IMR-90 (cell line): ENCODE measurements at regions not wholly inside any gene's neighbourhood (a gene's known extent, or its start where the extent isn't known, plus 50 kb on each side); places are given as distances from the start of the nearest gene placed in this dataset.
"Not testable (repeated sequence)": the region's sequence is repeated elsewhere in the genome, so short reads cannot be mapped to it uniquely, and the experiment has no call there.

Experiments
- ATAC-seq: fragments of 200-7000 bp; cut with Tn5 transposase; 2 replicates; pipeline ENCODE4 v1.9.1; 2020; ENCODE audit warnings: low read depth, mild to moderate bottlenecking, moderate library complexity
- BruUV-seq: library from RNA; stranded (reverse); fragments of 400-500 nt; replicated peaks from 2 replicates; lab custom pipeline; 2021; lab: Mats Ljungman, UMichigan
- CTCF ChIA-PET: fragments of 300-600 bp; formaldehyde crosslinking; extraction: SDS; loops from one replicate; lab custom pipeline; 2021; ENCODE audit warnings: antibody characterized with exemption; lab: Yijun Ruan, JAX
- POLR2A ChIA-PET: fragments of 300-600 bp; sonication (Branson Sonifier 250); formaldehyde crosslinking; loops from one replicate; lab custom pipeline; 2022; ENCODE audit warnings: antibody characterized with exemption; ENCODE audit not compliant: unreplicated experiment; lab: Charles Lee
- DNase-seq: peaks from one replicate; pipeline ENCODE4 v3.0.0; 2013
- H2AFZ ChIP-seq: replicated peaks from 2 replicates; pipeline ENCODE3; 2013; ENCODE audit warnings: low read length, mild to moderate bottlenecking; ENCODE audit not compliant: poor library complexity
- H2AK5ac ChIP-seq: 2 replicates; pipeline ENCODE4 v1.6.1; 2013; ENCODE audit warnings: low read depth, low read length, inconsistent platforms
- H2AK9ac ChIP-seq: replicated peaks from 2 replicates; pipeline ENCODE3; 2013; ENCODE audit warnings: mild to moderate bottlenecking, low read depth, low read length, moderate library complexity; ENCODE audit not compliant: poor library complexity
- H2BK120ac ChIP-seq: 2 replicates; pipeline ENCODE4 v1.6.1; 2013; ENCODE audit warnings: low read depth, low read length, inconsistent platforms
- H2BK15ac ChIP-seq: 3 replicates; pipeline ENCODE4 v1.6.1; 2013; ENCODE audit warnings: low read depth, low read length, inconsistent platforms
- H2BK20ac ChIP-seq: 2 replicates; pipeline ENCODE4 v1.6.1; 2013; ENCODE audit warnings: low read depth, mild to moderate bottlenecking, inconsistent platforms, low read length, moderate library complexity
- H2BK5ac ChIP-seq: 2 replicates; pipeline ENCODE4 v1.6.1; 2013; ENCODE audit warnings: mild to moderate bottlenecking, low read depth, low read length, inconsistent platforms; ENCODE audit not compliant: poor library complexity, severe bottlenecking
- H3K14ac ChIP-seq: replicated peaks from 2 replicates; pipeline ENCODE4 v1.6.1; 2013; ENCODE audit warnings: low read depth, low read length, inconsistent platforms
- H3K18ac ChIP-seq: 2 replicates; pipeline ENCODE4 v1.6.1; 2013; ENCODE audit warnings: low read depth, low read length, control low read depth
- H3K23ac ChIP-seq: 2 replicates; pipeline ENCODE4 v1.6.1; 2013; ENCODE audit warnings: low read depth, low read length, inconsistent platforms
- H3K27ac ChIP-seq: 2 replicates; pipeline ENCODE4 v1.5.1; 2013; ENCODE audit warnings: mild to moderate bottlenecking, control low read depth, low read length; ENCODE audit not compliant: insufficient read depth
- H3K27me3 ChIP-seq: 2 replicates; pipeline ENCODE4 v1.6.1; 2013; ENCODE audit warnings: low read length; ENCODE audit not compliant: control insufficient read depth, insufficient read depth
- H3K36me3 ChIP-seq: 2 replicates; pipeline ENCODE4 v1.6.1; 2013; ENCODE audit warnings: low read length, mixed read lengths; ENCODE audit not compliant: control insufficient read depth, insufficient read depth
- H3K4ac ChIP-seq: 2 replicates; pipeline ENCODE4 v1.6.1; 2013; ENCODE audit warnings: low read depth, low read length, inconsistent platforms
- H3K4me1 ChIP-seq: 2 replicates; pipeline ENCODE4 v1.6.1; 2013; ENCODE audit warnings: low read length, mixed read lengths; ENCODE audit not compliant: control insufficient read depth, insufficient read depth
- H3K4me2 ChIP-seq: 2 replicates; pipeline ENCODE4 v1.6.1; 2013; ENCODE audit warnings: low read depth, mild to moderate bottlenecking, control low read depth, low read length, moderate library complexity
- H3K4me3 ChIP-seq: 2 replicates; pipeline ENCODE4 v1.5.1; 2013; ENCODE audit warnings: low read depth, mild to moderate bottlenecking, control low read depth, low read length, moderate library complexity; ENCODE audit not compliant: insufficient read depth
- H3K56ac ChIP-seq: 2 replicates; pipeline ENCODE4 v1.6.1; 2013; ENCODE audit warnings: low read length, inconsistent platforms; ENCODE audit not compliant: insufficient read depth; ENCODE audit errors: extremely low read depth
- H3K79me1 ChIP-seq, 2 experiments: 2 replicates each; pipeline ENCODE4 v1.6.1; 2013; ENCODE audit warnings: low read length in 2 of 2, inconsistent platforms in 1 of 2, low read depth in 1 of 2
- H3K9ac ChIP-seq: 2 replicates; pipeline ENCODE4 v1.6.1; 2013; ENCODE audit warnings: low read depth, low read length, control low read depth
- H3K9me1 ChIP-seq: 2 replicates; pipeline ENCODE4 v1.6.1; 2013; ENCODE audit warnings: low read length, inconsistent platforms; ENCODE audit not compliant: insufficient read depth
- H3K9me3 ChIP-seq: 2 replicates; pipeline ENCODE4 v1.6.1; 2013; ENCODE audit warnings: low read length; ENCODE audit not compliant: control insufficient read depth, insufficient read depth
- H4K20me1 ChIP-seq: 2 replicates; pipeline ENCODE4 v1.6.1; 2013; ENCODE audit warnings: low read length, inconsistent platforms; ENCODE audit not compliant: insufficient read depth
- H4K5ac ChIP-seq: 2 replicates; pipeline ENCODE4 v1.6.1; 2013; ENCODE audit warnings: mild to moderate bottlenecking, low read depth, low read length, control low read depth
- H4K8ac ChIP-seq, 2 experiments: 2 replicates each; pipeline ENCODE4 v1.6.1; 2013; ENCODE audit warnings: low read depth in 2 of 2, low read length in 2 of 2, control low read depth in 1 of 2, inconsistent platforms in 1 of 2
- H4K91ac ChIP-seq: 2 replicates; pipeline ENCODE4 v1.6.1; 2013; ENCODE audit warnings: low read depth, low read length, inconsistent platforms; ENCODE audit not compliant: insufficient read depth
- WGBS, 2 experiments: methylation state at CpG; one replicate each; pipeline versions ENCODE4 v1.1.5 to v1.1.7; 2013; ENCODE audit warnings: missing lambda C conversion rate in 2 of 2; ENCODE audit not compliant: insufficient read length in 1 of 2; ENCODE audit errors: extremely low coverage in 2 of 2; 5-methylcytosine and 5-hydroxymethylcytosine counted together
- dilution Hi-C: fragments of 300-500 bp; cut with HindIII; formaldehyde crosslinking; loops from one replicate; pipeline ENCODE4 v1.14.3; 2018; ENCODE audit warnings: low sequenced_read_pairs; ENCODE audit not compliant: unreplicated experiment
- in situ Hi-C: fragments of 300-500 bp; cut with MboI; formaldehyde crosslinking; loops from 3 replicates; pipeline ENCODE4 v1.14.3; 2019; ENCODE audit warnings: low sequenced_read_pairs, inconsistent platforms, mixed read lengths
- intact Hi-C: fragments of 100-400 bp; cut with micrococcal nuclease; formaldehyde crosslinking; loops from 2 replicates; pipeline ENCODE4 v1.10.0; 2022

DNA sequence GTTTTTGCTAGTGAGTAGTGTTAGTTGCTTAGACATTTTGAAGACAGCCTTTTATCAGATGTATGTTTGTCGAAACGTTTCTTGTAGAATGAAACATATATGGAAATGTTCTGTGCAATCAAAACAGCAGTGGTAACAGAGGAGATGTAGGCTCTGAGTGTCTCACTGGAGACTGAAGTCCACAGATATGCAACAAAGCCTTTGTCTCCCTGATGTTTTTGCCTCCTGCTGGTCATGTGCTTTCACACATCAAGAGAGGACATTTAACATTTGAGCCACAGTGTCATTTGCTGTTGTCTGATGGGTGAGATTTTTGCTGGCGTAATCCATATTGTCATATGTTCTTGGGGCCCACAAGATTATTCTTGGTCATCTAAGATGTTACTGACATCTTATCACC is 101.7 kb downstream of the POTEM start:
- H2BK5ac ChIP-seq, ATAC-seq, H3K4me3 ChIP-seq, H3K56ac ChIP-seq, H3K27ac ChIP-seq, H2AFZ ChIP-seq, H2AK9ac ChIP-seq, H3K4ac ChIP-seq, H2BK15ac ChIP-seq, POLR2A ChIA-PET, H3K4me1 ChIP-seq, H3K79me1 ChIP-seq, H3K9me1 ChIP-seq, H3K4me2 ChIP-seq, H4K91ac ChIP-seq, intact Hi-C loops, H3K9me3 ChIP-seq, CTCF ChIA-PET, H3K23ac ChIP-seq, H4K8ac ChIP-seq, H3K18ac ChIP-seq, H3K27me3 ChIP-seq, H4K20me1 ChIP-seq, H3K14ac ChIP-seq, in situ Hi-C loops, H2BK120ac ChIP-seq, DNase-seq, H2BK20ac ChIP-seq, H4K5ac ChIP-seq, BruUV-seq, dilution Hi-C loops, H2AK5ac ChIP-seq, H3K9ac ChIP-seq, H3K36me3 ChIP-seq: not testable (repeated sequence)
- no CpG with 5 or more reads among the region's 3 CpGs for WGBS, 2 experiments

DNA sequence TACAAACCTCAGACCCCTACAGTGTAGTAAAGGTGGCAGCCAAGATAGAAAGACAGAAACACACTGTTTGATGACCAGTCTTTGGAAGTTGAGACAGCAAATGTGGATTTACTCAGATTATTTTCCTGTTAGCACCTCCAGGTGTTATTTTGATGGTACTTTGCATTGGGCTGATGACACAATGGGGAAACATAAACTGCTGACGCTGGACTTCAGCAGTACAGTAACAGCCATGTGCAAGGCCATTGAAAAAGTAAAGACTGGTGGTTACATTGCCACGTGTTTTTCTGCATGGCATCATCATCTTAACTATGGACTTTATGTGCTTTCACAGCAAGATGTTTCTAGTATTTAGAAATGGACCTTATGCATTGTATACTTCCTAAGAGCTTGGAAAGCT is 105.3 kb downstream of the POTEM start:
- H3K79me1 ChIP-seq, H3K23ac ChIP-seq, H3K4ac ChIP-seq, BruUV-seq, H2BK5ac ChIP-seq, H3K14ac ChIP-seq, H3K4me2 ChIP-seq, H4K5ac ChIP-seq, H2AK9ac ChIP-seq, H3K18ac ChIP-seq, CTCF ChIA-PET, H4K91ac ChIP-seq, H3K9me1 ChIP-seq, H3K36me3 ChIP-seq, H3K4me3 ChIP-seq, H2BK15ac ChIP-seq, in situ Hi-C loops, H2AK5ac ChIP-seq, H3K9me3 ChIP-seq, H3K9ac ChIP-seq, DNase-seq, ATAC-seq, H4K8ac ChIP-seq, H2BK120ac ChIP-seq, H4K20me1 ChIP-seq, H3K27me3 ChIP-seq, H2AFZ ChIP-seq, POLR2A ChIA-PET, H3K4me1 ChIP-seq, H3K27ac ChIP-seq, H3K56ac ChIP-seq, dilution Hi-C loops, H2BK20ac ChIP-seq, intact Hi-C loops: not testable (repeated sequence)
- no CpG with 5 or more reads among the region's 2 CpGs for WGBS, 2 experiments
